DND-41 (cell line): ENCODE measurements at regions not wholly inside any gene's neighbourhood (a gene's known extent, or its start where the extent isn't known, plus 50 kb on each side); places are given as distances from the start of the nearest gene placed in this dataset.

Experiments used
- EZH2 ChIP-seq: IDR thresholded peaks from 3 replicates; pipeline ENCODE4 v1.6.1; 2012; ENCODE audit warnings: borderline replicate concordance, low read depth, mild to moderate bottlenecking, moderate library complexity, low read length, inconsistent platforms; ENCODE audit not compliant: severe bottlenecking
- TF ChIP-seq, protein P1 (sequence below): IDR thresholded peaks from 2 replicates; pipeline ENCODE4 v1.5.1; 2012; ENCODE audit warnings: borderline replicate concordance, low read length, moderate library complexity, mild to moderate bottlenecking; ENCODE audit not compliant: poor library complexity, severe bottlenecking; ENCODE audit errors: extremely low read depth

DNA sequence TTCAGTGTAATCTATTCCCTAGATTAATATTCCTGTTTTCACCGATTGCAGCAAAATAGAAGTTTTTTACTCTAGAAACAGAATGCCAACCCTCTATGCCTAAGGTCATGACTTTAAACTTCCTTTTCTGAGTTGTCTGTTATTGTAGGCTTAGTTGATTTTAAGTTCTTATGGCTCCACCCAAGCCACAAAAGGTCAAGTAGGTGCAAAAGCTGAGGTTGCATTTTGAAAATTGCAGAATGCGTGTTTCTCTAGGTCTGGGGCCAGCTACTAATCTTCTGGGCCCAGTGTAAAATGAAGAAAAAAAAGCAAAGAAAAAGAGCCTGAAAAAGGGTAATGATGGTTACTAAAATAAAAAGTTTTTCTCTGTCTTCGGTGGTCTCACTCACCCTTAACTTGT, 635.7 kb upstream of the FAM98A start:
- TF ChIP-seq, protein P1, sequence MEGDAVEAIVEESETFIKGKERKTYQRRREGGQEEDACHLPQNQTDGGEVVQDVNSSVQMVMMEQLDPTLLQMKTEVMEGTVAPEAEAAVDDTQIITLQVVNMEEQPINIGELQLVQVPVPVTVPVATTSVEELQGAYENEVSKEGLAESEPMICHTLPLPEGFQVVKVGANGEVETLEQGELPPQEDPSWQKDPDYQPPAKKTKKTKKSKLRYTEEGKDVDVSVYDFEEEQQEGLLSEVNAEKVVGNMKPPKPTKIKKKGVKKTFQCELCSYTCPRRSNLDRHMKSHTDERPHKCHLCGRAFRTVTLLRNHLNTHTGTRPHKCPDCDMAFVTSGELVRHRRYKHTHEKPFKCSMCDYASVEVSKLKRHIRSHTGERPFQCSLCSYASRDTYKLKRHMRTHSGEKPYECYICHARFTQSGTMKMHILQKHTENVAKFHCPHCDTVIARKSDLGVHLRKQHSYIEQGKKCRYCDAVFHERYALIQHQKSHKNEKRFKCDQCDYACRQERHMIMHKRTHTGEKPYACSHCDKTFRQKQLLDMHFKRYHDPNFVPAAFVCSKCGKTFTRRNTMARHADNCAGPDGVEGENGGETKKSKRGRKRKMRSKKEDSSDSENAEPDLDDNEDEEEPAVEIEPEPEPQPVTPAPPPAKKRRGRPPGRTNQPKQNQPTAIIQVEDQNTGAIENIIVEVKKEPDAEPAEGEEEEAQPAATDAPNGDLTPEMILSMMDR, result no peak
- no peak for TF ChIP-seq EZH2
